ENCODE measurements at regions not wholly inside any gene's neighbourhood (a gene's known extent, or its start where the extent isn't known, plus 50 kb on each side); places are given as distances from the start of the nearest gene placed in this dataset.

DNA sequence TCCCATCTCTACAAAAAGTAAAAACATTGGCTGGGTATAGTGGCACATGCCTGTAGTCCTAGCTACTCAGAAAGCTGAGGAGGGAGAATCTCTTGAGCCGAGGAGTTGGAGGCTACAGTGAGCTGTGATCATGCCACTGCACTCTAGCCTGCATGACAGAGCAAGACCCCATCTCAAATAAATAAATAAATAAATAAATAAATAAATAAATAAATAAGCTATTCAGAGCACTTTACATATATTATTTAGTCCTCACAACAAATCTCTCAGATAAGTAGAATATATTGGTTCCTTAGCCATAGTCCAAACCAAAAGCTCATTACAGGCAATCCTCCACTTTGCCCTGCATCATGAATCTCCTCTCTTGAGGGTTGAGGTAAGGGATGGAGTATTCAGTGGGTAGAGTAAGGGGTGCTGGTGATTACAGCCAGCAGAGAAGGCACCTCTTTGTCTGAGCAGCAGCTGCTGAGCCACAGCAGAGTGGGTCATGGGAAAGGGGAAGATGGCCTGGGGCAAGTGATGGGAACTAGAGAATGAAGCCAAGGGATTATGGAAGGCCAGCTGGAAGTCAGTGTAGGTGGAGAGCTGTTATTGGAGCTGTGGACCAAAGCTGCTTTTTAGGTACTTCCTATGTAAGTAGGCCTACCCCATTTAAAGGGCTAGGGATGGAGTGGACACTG lies 115.5 kb upstream of the ZNF644 start:
- ATAC-seq (replicated peaks; ENCODE audit: extremely low read depth, poor library complexity, severe bottlenecking) (no peak), DNase-seq (ENCODE audit: low spot score in 2 of 2) (no peak)
- H3K27ac Mint-ChIP-seq (ENCODE audit: low read depth) = no peak overlapping the region
- no peaks in the 10 kb centered on the region for H3K27me3 Mint-ChIP-seq
- no peak overlapping the region for H3K4me3 Mint-ChIP-seq
- H3K36me3 Mint-ChIP-seq (ENCODE audit: insufficient read depth) = no peaks in the 10 kb centered on the region
- peaks cover 11% of the 10 kb centered on the region for H3K4me1 Mint-ChIP-seq
- no peaks in the 10 kb centered on the region for H3K9me3 Mint-ChIP-seq

- Mint-ChIP-seq H3K36me3 (ENCODE audit: insufficient read depth) (no peaks in the 10 kb centered on the region), H3K4me1 (peaks cover 11% of the 10 kb centered on the region), H3K27me3 (peaks cover 4% of the 10 kb centered on the region), H3K27ac (ENCODE audit: low read depth) (no peak overlapping the region), H3K9me3 (no peaks in the 10 kb centered on the region), H3K4me3 (no peak overlapping the region)
- DNase-seq (ENCODE audit: low spot score in 2 of 2) (no peak), ATAC-seq (replicated peaks; ENCODE audit: extremely low read depth, poor library complexity, severe bottlenecking) (no peak)
Measured at GRCh38 chr1:91135799-91136198, 114.0 kb upstream of the ZNF644 start.

- Mint-ChIP-seq H3K4me1 (peaks cover 11% of the 10 kb centered on the region), H3K27ac (ENCODE audit: low read depth) (no peak overlapping the region), H3K36me3 (ENCODE audit: insufficient read depth) (no peaks in the 10 kb centered on the region), H3K4me3 (no peak overlapping the region), H3K9me3 (no peaks in the 10 kb centered on the region), H3K27me3 (peaks cover 11% of the 10 kb centered on the region)
- no peak for ATAC-seq (replicated peaks; ENCODE audit: extremely low read depth, poor library complexity, severe bottlenecking)
- no peak for DNase-seq (ENCODE audit: low spot score in 2 of 2)
Measured at GRCh38 chr1:91133248-91133647, 111.4 kb upstream of the ZNF644 start.

- Mint-ChIP-seq H3K4me1 (no peaks in the 10 kb centered on the region), H3K27me3 (peaks cover 11% of the 10 kb centered on the region), H3K9me3 (no peaks in the 10 kb centered on the region), H3K4me3 (no peak overlapping the region), H3K27ac (ENCODE audit: low read depth) (no peak overlapping the region), H3K36me3 (ENCODE audit: insufficient read depth) (no peaks in the 10 kb centered on the region)
- no peak for DNase-seq (ENCODE audit: low spot score in 2 of 2)
- no peak for ATAC-seq (replicated peaks; ENCODE audit: extremely low read depth, poor library complexity, severe bottlenecking)
Measured at GRCh38 chr1:91130256-91130985, 108.6 kb upstream of the ZNF644 start.

- no peak for ATAC-seq (replicated peaks; ENCODE audit: extremely low read depth, poor library complexity, severe bottlenecking)
- Mint-ChIP-seq H3K4me1 (peaks cover 9% of the 10 kb centered on the region), H3K36me3 (ENCODE audit: insufficient read depth) (no peaks in the 10 kb centered on the region), H3K9me3 (no peaks in the 10 kb centered on the region), H3K27me3 (peaks cover 11% of the 10 kb centered on the region), H3K4me3 (no peak overlapping the region), H3K27ac (ENCODE audit: low read depth) (no peak overlapping the region)
- no peak for DNase-seq (ENCODE audit: low spot score in 2 of 2)
Measured at GRCh38 chr1:91129458-91129857, 107.6 kb upstream of the ZNF644 start.

- Mint-ChIP-seq H3K27ac (ENCODE audit: low read depth) (no peak overlapping the region), H3K27me3 (peaks cover 11% of the 10 kb centered on the region)
- DNase-seq (ENCODE audit: low spot score in 2 of 2) = no peak
Measured at GRCh38 chr1:91129017-91129416, 107.2 kb upstream of the ZNF644 start.

GRCh38 chr1:91124989-91125417 lies 103.2 kb upstream of the ZNF644 start:
- Mint-ChIP-seq H3K4me1 (peaks cover 24% of the 10 kb centered on the region), H3K9me3 (no peaks in the 10 kb centered on the region), H3K4me3 (no peak overlapping the region), H3K36me3 (ENCODE audit: insufficient read depth) (no peaks in the 10 kb centered on the region), H3K27ac (ENCODE audit: low read depth) (no peak overlapping the region), H3K27me3 (no peaks in the 10 kb centered on the region)
- peak in 1 of 2 donors; percentile 38 for DNase-seq (ENCODE audit: low spot score in 2 of 2)
- peak; percentile 91 for ATAC-seq (replicated peaks; ENCODE audit: extremely low read depth, poor library complexity, severe bottlenecking)

More at GRCh38 chr1:91129017-91129416, 107.2 kb upstream of the ZNF644 start:
- Mint-ChIP-seq H3K4me1 (peaks cover 14% of the 10 kb centered on the region), H3K4me3 (no peak overlapping the region), H3K9me3 (no peaks in the 10 kb centered on the region), H3K36me3 (ENCODE audit: insufficient read depth) (no peaks in the 10 kb centered on the region)
- ATAC-seq (replicated peaks; ENCODE audit: extremely low read depth, poor library complexity, severe bottlenecking) = no peak

GRCh38 chr1:91124290-91124985 lies 102.6 kb upstream of the ZNF644 start:
- Mint-ChIP-seq H3K36me3 (ENCODE audit: insufficient read depth) (no peaks in the 10 kb centered on the region), H3K27ac (ENCODE audit: low read depth) (no peak overlapping the region), H3K4me3 (no peak overlapping the region), H3K9me3 (no peaks in the 10 kb centered on the region), H3K27me3 (no peaks in the 10 kb centered on the region), H3K4me1 (peaks cover 24% of the 10 kb centered on the region)
- no peak for ATAC-seq (replicated peaks; ENCODE audit: extremely low read depth, poor library complexity, severe bottlenecking)
- no peak for DNase-seq (ENCODE audit: low spot score in 2 of 2)

DNA sequence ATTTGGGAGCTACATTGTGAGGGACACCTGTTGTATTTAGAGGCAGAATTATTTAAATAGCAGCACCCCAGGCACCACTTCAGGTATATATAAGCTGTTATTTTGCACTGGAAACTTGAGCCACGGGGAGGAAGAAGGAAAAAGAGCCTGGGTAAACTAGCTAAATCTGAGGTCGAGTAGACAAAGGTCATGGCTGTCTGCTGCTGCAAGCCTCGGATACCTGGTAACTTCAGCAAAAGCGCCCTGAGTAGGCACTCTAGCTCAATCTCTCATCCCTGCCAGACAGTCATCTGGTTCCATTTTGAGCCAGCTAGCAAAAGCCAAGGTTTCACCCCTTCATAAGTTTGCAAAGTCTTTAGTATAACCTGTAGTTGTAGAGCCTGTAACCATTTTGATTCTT lies 101.9 kb upstream of the ZNF644 start:
- Mint-ChIP-seq H3K27ac (ENCODE audit: low read depth) (peak overlapping the region; percentile 88), H3K27me3 (no peaks in the 10 kb centered on the region), H3K9me3 (no peaks in the 10 kb centered on the region), H3K4me1 (peaks cover 24% of the 10 kb centered on the region), H3K36me3 (ENCODE audit: insufficient read depth) (no peaks in the 10 kb centered on the region), H3K4me3 (no peak overlapping the region)
- no peak for DNase-seq (ENCODE audit: low spot score in 2 of 2)
- ATAC-seq (replicated peaks; ENCODE audit: extremely low read depth, poor library complexity, severe bottlenecking) = no peak

DNA sequence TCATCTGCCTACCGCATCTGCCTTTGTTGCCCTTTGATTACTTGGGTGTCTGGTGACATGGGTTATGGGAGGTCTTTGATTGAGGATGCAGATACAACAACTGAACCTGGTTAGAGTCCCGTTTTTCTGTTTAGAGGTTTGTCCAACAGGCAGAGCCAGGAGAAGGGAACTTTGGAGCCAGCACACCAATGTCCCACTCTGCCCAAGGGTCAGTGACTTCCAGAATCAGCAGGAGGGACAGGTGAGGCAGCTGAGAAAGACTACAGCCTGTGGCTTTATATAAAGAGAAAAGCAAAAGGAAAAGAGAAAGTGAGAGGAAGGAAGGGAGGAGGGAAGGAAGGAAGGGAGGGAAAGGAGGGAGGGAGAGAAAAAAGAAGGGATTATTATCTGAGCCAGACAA lies 101.5 kb upstream of the ZNF644 start:
- Mint-ChIP-seq H3K4me1 (peaks cover 24% of the 10 kb centered on the region), H3K4me3 (no peak overlapping the region), H3K9me3 (no peaks in the 10 kb centered on the region), H3K27ac (ENCODE audit: low read depth) (peak overlapping the region; percentile 88), H3K27me3 (no peaks in the 10 kb centered on the region), H3K36me3 (ENCODE audit: insufficient read depth) (no peaks in the 10 kb centered on the region)
- DNase-seq (ENCODE audit: low spot score in 2 of 2) (no peak), ATAC-seq (replicated peaks; ENCODE audit: extremely low read depth, poor library complexity, severe bottlenecking) (no peak)

DNA sequence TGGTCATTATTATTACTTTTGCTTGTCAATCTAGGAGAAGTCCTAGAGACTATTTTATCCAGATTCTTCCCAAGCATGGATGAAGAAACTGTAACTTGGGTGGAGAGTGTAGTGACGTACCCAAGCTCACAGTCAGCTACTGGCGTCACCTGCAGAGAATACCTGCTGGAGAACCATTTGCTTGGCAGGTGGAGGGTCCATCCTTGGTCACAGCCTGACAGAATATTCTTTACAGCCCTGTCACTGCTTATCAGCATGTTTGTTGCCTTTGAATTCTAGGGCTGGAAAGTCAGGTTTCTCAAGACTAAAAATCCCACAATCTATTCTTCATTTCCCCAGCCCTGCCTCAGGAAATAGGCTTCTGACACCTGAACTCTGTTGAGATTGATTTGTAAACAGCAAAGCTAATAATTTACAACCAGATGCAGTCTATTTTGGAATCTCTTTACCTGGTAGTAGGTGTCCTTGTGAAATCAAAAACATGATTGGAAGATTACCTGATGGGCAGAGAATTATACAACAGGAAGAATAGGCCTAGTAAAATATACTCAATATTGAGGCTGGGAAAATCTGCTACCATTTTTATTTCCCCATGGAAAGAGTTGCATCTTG lies 100.4 kb upstream of the ZNF644 start:
- no peaks in the 10 kb centered on the region for H3K27me3 Mint-ChIP-seq
- ATAC-seq (replicated peaks; ENCODE audit: extremely low read depth, poor library complexity, severe bottlenecking) (no peak), DNase-seq (ENCODE audit: low spot score in 2 of 2) (no peak)
- no peak overlapping the region for H3K4me3 Mint-ChIP-seq
- H3K27ac Mint-ChIP-seq (ENCODE audit: low read depth) = no peak overlapping the region
- peaks cover 31% of the 10 kb centered on the region for H3K4me1 Mint-ChIP-seq
- H3K9me3 Mint-ChIP-seq = no peaks in the 10 kb centered on the region
- H3K36me3 Mint-ChIP-seq (ENCODE audit: insufficient read depth) = no peaks in the 10 kb centered on the region

DNA sequence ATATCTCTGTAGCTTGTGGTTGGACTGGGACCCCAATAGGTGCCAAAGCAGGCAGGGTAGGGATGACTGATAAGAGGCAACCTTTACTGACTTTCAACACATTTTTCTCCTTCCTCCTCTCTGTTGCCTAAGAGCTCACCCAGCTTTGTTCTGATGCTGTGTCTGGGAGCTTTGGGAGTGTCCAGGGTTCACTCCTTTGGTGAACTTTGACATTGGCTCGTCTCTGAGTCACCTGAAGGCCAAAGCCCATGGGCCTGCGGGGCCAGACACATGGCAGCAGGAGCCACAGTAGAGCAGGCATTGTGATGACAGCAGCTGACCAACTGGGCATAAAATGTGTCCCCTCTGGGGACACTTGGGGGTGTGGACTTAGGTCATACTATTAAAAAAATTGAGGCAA lies 99.5 kb upstream of the ZNF644 start:
- DNase-seq (ENCODE audit: low spot score in 2 of 2) = no peak
- H3K27ac Mint-ChIP-seq (ENCODE audit: low read depth) = no peak overlapping the region
- no peak overlapping the region for H3K4me3 Mint-ChIP-seq
- no peaks in the 10 kb centered on the region for H3K27me3 Mint-ChIP-seq
- peaks cover 39% of the 10 kb centered on the region for H3K4me1 Mint-ChIP-seq
- H3K36me3 Mint-ChIP-seq (ENCODE audit: insufficient read depth) = no peaks in the 10 kb centered on the region
- no peak for ATAC-seq (replicated peaks; ENCODE audit: extremely low read depth, poor library complexity, severe bottlenecking)
- no peaks in the 10 kb centered on the region for H3K9me3 Mint-ChIP-seq

All from central memory CD8-positive, alpha-beta T cell (primary cell).